Neural cell (in vitro differentiated cells): ENCODE measurements at regions not wholly inside any gene's neighbourhood (a gene's known extent, or its start where the extent isn't known, plus 50 kb on each side); places are given as distances from the start of the nearest gene placed in this dataset.

Experiments
- H2AFZ ChIP-seq: fragments of 200-600, 300-800 bp; sonication (generic), shearing (Covaris generic); 2 replicates; pipeline ENCODE4 v1.6.0; 2014; ENCODE audit warnings: low read depth, mild to moderate bottlenecking, antibody characterized with exemption, low read length, moderate library complexity
- H3F3A ChIP-seq: fragments of 200-600 bp; shearing (Covaris generic); 2 replicates; pipeline ENCODE4 v1.6.1; 2016; ENCODE audit warnings: mild to moderate bottlenecking, moderate library complexity, mixed read lengths, antibody characterized with exemption, low read length; ENCODE audit not compliant: insufficient read depth, poor library complexity, severe bottlenecking
- H3K27ac ChIP-seq: fragments of 200-600, 300-800 bp; sonication (generic), shearing (Covaris generic); 2 replicates; pipeline ENCODE4 v1.5.1; 2014; ENCODE audit warnings: mild to moderate bottlenecking, low read length, moderate library complexity
- H3K27me3 ChIP-seq: fragments of 300-800, 200-600 bp; sonication (generic), shearing (Covaris generic); 2 replicates; pipeline ENCODE4 v1.6.0; 2014; ENCODE audit warnings: mild to moderate bottlenecking, low read depth, low read length, moderate library complexity; ENCODE audit not compliant: insufficient read depth
- H3K36me3 ChIP-seq: fragments of 300-800, 200-600 bp; sonication (generic), shearing (Covaris generic); 2 replicates; pipeline ENCODE4 v1.5.1; 2014; ENCODE audit warnings: mild to moderate bottlenecking, antibody characterized with exemption, low read length, moderate library complexity; ENCODE audit not compliant: insufficient read depth
- H3K4me2 ChIP-seq: fragments of 300-800, 200-600 bp; sonication (generic), shearing (Covaris generic); 2 replicates; pipeline ENCODE4 v1.6.0; 2014; ENCODE audit warnings: mild to moderate bottlenecking, low read length
- H3K4me3 ChIP-seq: fragments of 300-800, 200-600 bp; sonication (generic), shearing (Covaris generic); 2 replicates; pipeline ENCODE4 v1.5.1; 2014; ENCODE audit warnings: mild to moderate bottlenecking, low read length, moderate library complexity
- H3K79me2 ChIP-seq: fragments of 200-600 bp; shearing (Covaris generic); replicated peaks from 2 replicates; pipeline ENCODE4 v1.6.0; 2014; ENCODE audit warnings: mild to moderate bottlenecking, low read length, moderate library complexity; ENCODE audit not compliant: insufficient read depth
- H3K9ac ChIP-seq: fragments of 300-800, 200-600 bp; sonication (generic), shearing (Covaris generic); 2 replicates; pipeline ENCODE4 v1.6.1; 2016; ENCODE audit warnings: mild to moderate bottlenecking, low read length, mixed read lengths
- H3K9me2 ChIP-seq: fragments of 200-600 bp; shearing (Covaris generic); 2 replicates; pipeline ENCODE4 v1.6.1; 2016; ENCODE audit warnings: mild to moderate bottlenecking, low read length, mixed read lengths; ENCODE audit not compliant: insufficient read depth
- H3K9me3 ChIP-seq: fragments of 200-600, 300-800 bp; sonication (generic), shearing (Covaris generic); 2 replicates; pipeline ENCODE4 v1.6.1; 2016; ENCODE audit warnings: mild to moderate bottlenecking, mixed run types, low read length, moderate library complexity, mixed read lengths
- H4K20me1 ChIP-seq: fragments of 200-600 bp; shearing (Covaris generic); 2 replicates; pipeline ENCODE4 v1.6.1; 2016; ENCODE audit warnings: mild to moderate bottlenecking, mixed run types; ENCODE audit not compliant: insufficient read depth
- EP300 ChIP-seq: fragments of 450-650 bp; conservative IDR thresholded peaks from 2 replicates; pipeline ENCODE4 v1.6.1; 2014; ENCODE audit warnings: antibody characterized with exemption, mild to moderate bottlenecking, moderate library complexity; ENCODE audit not compliant: poor library complexity, severe bottlenecking
- EZH2 ChIP-seq: fragments of 200-600, 300-800 bp; shearing (Covaris generic), sonication (generic); IDR thresholded peaks from 2 replicates; pipeline ENCODE4 v1.6.1; 2014; ENCODE audit warnings: antibody characterized with exemption, low read length, borderline replicate concordance, mild to moderate bottlenecking; ENCODE audit not compliant: insufficient read depth, poor library complexity, severe bottlenecking
- MXI1 ChIP-seq: fragments of 450-650 bp; conservative IDR thresholded peaks from 2 replicates; pipeline ENCODE4 v1.6.1; 2014; ENCODE audit warnings: antibody characterized with exemption, mild to moderate bottlenecking; ENCODE audit not compliant: poor library complexity, severe bottlenecking
- POLR2AphosphoS5 ChIP-seq: IDR thresholded peaks from 2 replicates; pipeline ENCODE4 v1.6.1; 2012
- SMC3 ChIP-seq: fragments of 450-650 bp; conservative IDR thresholded peaks from 2 replicates; pipeline ENCODE4 v1.6.1; 2014; ENCODE audit warnings: antibody characterized with exemption, mild to moderate bottlenecking, moderate library complexity; ENCODE audit not compliant: poor library complexity
- TAF1 ChIP-seq: IDR thresholded peaks from 2 replicates; pipeline ENCODE4 v1.6.1; 2012; ENCODE audit warnings: low read depth
- TF ChIP-seq, protein P1 (sequence below): IDR thresholded peaks from 2 replicates; pipeline ENCODE4 v1.6.1; 2012; ENCODE audit warnings: borderline replicate concordance
- TF ChIP-seq, protein P2 (sequence below): fragments of 450-650 bp; IDR thresholded peaks from 2 replicates; pipeline ENCODE4 v1.5.1; 2014; ENCODE audit warnings: antibody characterized with exemption, mild to moderate bottlenecking, moderate library complexity; ENCODE audit not compliant: poor library complexity, severe bottlenecking

DNA sequence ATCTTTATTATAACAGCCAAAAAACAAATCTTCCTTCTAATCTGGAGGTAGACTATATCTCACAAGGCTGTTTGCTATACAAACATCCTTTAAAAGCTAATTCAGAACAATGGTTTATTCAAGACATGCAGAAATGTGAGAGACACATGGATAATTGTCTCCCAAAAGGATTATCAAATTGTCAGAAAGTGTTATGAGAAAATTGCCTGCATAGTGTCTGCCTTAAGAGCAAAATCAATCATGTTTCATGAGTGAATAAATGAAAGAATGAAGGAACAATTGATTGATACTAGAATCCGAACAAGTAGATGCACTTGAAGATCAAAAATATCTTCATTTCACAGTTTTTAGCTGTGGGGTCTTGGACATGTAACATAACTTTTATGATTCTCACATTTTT lies 621.7 kb upstream of the BOD1L1 start:
- no peaks in the 10 kb centered on the region for H3K36me3 ChIP-seq
- H3F3A ChIP-seq = no peaks in the 10 kb centered on the region
- H4K20me1 ChIP-seq = no peaks in the 10 kb centered on the region
- H3K27ac ChIP-seq = peak overlapping the region; percentile 57
- H3K4me2 ChIP-seq = peak overlapping the region; percentile 56
- no peak overlapping the region for H3K9ac ChIP-seq
- TF ChIP-seq EZH2 (no peak), TAF1 (no peak), POLR2AphosphoS5 (peak; percentile 94), MXI1 (no peak), EP300 (peak; percentile 95)
- TF ChIP-seq, protein P1, sequence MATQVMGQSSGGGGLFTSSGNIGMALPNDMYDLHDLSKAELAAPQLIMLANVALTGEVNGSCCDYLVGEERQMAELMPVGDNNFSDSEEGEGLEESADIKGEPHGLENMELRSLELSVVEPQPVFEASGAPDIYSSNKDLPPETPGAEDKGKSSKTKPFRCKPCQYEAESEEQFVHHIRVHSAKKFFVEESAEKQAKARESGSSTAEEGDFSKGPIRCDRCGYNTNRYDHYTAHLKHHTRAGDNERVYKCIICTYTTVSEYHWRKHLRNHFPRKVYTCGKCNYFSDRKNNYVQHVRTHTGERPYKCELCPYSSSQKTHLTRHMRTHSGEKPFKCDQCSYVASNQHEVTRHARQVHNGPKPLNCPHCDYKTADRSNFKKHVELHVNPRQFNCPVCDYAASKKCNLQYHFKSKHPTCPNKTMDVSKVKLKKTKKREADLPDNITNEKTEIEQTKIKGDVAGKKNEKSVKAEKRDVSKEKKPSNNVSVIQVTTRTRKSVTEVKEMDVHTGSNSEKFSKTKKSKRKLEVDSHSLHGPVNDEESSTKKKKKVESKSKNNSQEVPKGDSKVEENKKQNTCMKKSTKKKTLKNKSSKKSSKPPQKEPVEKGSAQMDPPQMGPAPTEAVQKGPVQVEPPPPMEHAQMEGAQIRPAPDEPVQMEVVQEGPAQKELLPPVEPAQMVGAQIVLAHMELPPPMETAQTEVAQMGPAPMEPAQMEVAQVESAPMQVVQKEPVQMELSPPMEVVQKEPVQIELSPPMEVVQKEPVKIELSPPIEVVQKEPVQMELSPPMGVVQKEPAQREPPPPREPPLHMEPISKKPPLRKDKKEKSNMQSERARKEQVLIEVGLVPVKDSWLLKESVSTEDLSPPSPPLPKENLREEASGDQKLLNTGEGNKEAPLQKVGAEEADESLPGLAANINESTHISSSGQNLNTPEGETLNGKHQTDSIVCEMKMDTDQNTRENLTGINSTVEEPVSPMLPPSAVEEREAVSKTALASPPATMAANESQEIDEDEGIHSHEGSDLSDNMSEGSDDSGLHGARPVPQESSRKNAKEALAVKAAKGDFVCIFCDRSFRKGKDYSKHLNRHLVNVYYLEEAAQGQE = peak; percentile 23
- H3K79me2 ChIP-seq = no peaks in the 10 kb centered on the region
- H3K9me2 ChIP-seq = no peaks in the 10 kb centered on the region
- no peak overlapping the region for H2AFZ ChIP-seq
- no peaks in the 10 kb centered on the region for H3K27me3 ChIP-seq
- peak overlapping the region; percentile 45 for H3K4me3 ChIP-seq
- H3K9me3 ChIP-seq = no peaks in the 10 kb centered on the region

DNA sequence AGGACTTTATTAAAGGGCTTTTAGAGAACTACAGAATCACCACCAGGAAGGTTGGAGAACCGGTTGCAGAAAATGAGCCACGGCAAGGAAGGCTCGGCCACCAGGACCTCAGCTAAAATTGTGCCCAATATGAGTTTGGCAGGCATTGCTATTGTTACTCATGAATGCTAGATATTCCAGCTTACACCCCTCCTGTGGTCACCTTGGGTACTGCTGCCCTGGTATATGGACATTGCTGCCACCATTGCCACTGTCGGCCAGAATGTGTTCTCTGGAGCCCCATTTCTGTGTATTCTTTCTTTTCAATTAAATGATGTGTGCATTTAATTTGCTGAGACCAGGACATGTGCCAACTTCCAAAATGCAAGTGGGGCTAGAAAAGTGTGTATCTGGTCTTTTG lies 626.7 kb upstream of the BOD1L1 start:
- H3K79me2 ChIP-seq = no peaks in the 10 kb centered on the region
- no peaks in the 10 kb centered on the region for H4K20me1 ChIP-seq
- no peaks in the 10 kb centered on the region for H3K9me3 ChIP-seq
- H3K27ac ChIP-seq = no peak overlapping the region
- H3F3A ChIP-seq = no peaks in the 10 kb centered on the region
- H3K4me2 ChIP-seq = no peak overlapping the region
- no peaks in the 10 kb centered on the region for H3K36me3 ChIP-seq
- peak; percentile 13 for TF ChIP-seq SMC3
- TF ChIP-seq, protein P2, sequence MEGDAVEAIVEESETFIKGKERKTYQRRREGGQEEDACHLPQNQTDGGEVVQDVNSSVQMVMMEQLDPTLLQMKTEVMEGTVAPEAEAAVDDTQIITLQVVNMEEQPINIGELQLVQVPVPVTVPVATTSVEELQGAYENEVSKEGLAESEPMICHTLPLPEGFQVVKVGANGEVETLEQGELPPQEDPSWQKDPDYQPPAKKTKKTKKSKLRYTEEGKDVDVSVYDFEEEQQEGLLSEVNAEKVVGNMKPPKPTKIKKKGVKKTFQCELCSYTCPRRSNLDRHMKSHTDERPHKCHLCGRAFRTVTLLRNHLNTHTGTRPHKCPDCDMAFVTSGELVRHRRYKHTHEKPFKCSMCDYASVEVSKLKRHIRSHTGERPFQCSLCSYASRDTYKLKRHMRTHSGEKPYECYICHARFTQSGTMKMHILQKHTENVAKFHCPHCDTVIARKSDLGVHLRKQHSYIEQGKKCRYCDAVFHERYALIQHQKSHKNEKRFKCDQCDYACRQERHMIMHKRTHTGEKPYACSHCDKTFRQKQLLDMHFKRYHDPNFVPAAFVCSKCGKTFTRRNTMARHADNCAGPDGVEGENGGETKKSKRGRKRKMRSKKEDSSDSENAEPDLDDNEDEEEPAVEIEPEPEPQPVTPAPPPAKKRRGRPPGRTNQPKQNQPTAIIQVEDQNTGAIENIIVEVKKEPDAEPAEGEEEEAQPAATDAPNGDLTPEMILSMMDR = no peak
- no peaks in the 10 kb centered on the region for H3K9me2 ChIP-seq
- H2AFZ ChIP-seq = no peak overlapping the region
- no peaks in the 10 kb centered on the region for H3K27me3 ChIP-seq
- no peak overlapping the region for H3K9ac ChIP-seq
- no peak overlapping the region for H3K4me3 ChIP-seq

DNA sequence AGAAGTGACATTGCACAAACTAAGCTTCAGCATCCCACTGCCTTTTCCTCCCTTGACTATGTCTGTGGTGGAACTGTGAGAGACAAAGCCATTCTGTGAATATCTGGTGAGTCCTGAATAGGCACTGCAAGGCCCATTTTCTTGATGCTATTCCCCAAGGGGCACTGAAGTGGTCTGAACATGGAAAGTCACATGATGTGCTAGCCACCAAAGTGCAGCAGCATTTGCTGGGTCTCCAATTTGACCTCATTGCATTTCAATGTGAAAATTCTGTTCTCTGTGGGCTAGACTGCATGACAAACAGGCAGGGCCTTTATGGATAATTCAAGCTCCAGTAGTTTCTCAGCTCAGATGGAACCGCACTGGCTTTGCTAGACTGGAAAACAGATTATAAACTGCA lies 627.4 kb upstream of the BOD1L1 start:
- Histone ChIP-seq H3K4me2 (no peak overlapping the region), H4K20me1 (no peaks in the 10 kb centered on the region), H3K27me3 (no peaks in the 10 kb centered on the region), H3K9me2 (no peaks in the 10 kb centered on the region), H3K36me3 (no peaks in the 10 kb centered on the region), H2AFZ (no peak overlapping the region), H3K9me3 (no peaks in the 10 kb centered on the region), H3K4me3 (no peak overlapping the region), H3K27ac (no peak overlapping the region), H3K79me2 (no peaks in the 10 kb centered on the region), H3K9ac (no peak overlapping the region), H3F3A (no peaks in the 10 kb centered on the region)
- TF ChIP-seq, protein P1 = no peak
- TF ChIP-seq EZH2 (no peak), TAF1 (no peak), POLR2AphosphoS5 (no peak)
